Left lobe of liver (tissue), 2 donors: ENCODE measurements at regions not wholly inside any gene's neighbourhood (a gene's known extent, or its start where the extent isn't known, plus 50 kb on each side); places are given as distances from the start of the nearest gene placed in this dataset.

Source experiments
- ATAC-seq: fragments of 200-7000 bp; cut with Tn5 transposase; one replicate; pipeline ENCODE4 v1.9.1; 2020; ENCODE audit warnings: mild to moderate bottlenecking, moderate library complexity
- DNase-seq: peaks from one replicate; pipeline ENCODE4 v3.0.0-alpha.2; 2020; ENCODE audit warnings: low spot score
- donor health status: DM: no; HTN: no; CAD: no; lungs with moderate emphysema.
- donor health status: DM: no; HTN: yes; CAD: no.

GRCh38 chr4:32258986-32259385 is 1538.8 kb downstream of the PCDH7 start:
- no peak for ATAC-seq
- DNase-seq: no peak

- ATAC-seq (no peak), DNase-seq (no peak)
Measured at GRCh38 chr4:32261196-32261595, 1541.0 kb downstream of the PCDH7 start.

DNA sequence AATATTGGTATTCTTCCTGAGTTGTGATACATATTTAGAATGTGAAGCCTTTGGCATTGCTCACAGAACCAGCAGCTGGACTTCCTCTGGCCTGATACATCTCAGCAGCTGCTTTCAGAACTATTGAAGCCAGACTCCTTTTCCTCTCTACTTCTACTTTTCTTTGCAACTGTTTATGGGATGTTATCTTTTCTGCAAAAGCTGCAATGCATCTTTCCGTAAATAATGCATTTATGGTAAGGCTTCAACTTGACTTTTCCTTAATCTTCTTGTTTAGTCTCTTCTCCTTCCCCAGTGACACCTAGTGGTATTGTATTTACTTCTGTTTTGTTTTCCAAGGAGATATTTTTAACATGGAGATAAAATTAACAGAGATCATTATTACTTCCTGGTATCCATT is 1548.7 kb downstream of the PCDH7 start:
- DNase-seq (no peak), ATAC-seq (no peak)

DNA sequence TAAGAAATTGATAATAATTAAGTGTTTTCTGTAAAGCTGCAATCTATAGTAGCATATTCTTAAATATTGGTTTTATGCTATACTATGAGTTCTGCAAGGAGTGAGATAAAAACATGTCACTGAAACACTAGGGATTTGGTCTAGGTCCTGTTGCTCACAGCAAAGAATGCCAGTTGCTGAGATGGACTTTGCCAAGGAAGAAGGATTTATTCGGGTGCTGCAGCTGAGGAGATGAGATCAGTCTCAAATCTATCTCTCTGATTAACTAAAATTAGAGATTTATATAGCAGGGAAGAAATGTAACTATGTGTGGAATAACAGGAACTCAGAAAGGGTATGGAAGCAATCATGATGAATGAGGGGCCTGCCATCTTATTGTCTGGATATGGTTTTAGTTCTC is 1569.9 kb downstream of the PCDH7 start:
- ATAC-seq: no peak
- DNase-seq: no peak

- ATAC-seq (no peak), DNase-seq (no peak)
Measured at GRCh38 chr4:32318926-32319325, 1598.8 kb downstream of the PCDH7 start.

- no peak for DNase-seq
- no peak for ATAC-seq
Measured at GRCh38 chr4:32321421-32321820, 1601.3 kb downstream of the PCDH7 start.

GRCh38 chr4:32334759-32335158 is 1614.6 kb downstream of the PCDH7 start:
- ATAC-seq (no peak), DNase-seq (no peak)

DNA sequence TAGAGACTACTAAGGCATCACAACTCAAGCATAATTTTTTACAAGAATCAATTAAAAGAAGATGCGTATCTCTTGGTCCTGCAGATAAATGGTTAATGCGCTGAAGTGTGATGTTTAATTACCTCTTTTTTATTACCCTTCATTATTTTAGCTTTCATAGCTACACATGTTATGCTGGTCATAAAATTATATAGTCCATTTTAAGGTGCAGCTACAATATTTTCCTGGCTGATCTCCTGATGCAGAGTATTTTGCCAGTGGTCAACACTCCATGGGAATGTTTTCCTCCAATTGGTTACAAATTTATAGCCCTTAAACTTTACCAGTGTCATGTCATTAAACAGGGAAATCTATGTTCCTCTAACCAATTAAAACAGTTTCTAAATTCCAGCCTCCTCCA is 1617.2 kb downstream of the PCDH7 start:
- ATAC-seq: no peak
- no peak for DNase-seq

DNA sequence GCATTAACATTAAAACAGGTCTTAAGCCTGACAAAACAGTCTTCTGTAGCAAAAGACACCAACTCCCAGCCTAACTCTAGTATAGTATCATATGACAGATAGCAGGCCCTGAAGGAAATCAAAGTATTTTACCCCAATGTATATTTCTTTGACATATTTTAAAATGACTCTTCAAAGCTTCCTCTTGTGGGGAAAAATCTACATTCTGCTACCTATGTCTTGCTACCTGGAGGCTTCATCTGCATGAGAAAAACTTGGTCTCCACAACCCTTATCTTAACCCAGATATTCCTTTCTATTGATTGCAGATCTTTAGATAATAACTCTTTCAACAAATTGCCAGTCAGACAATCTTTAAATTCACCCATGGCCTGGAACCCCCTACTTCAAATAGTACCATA is 1620.4 kb downstream of the PCDH7 start:
- DNase-seq: no peak
- ATAC-seq: no peak

DNA sequence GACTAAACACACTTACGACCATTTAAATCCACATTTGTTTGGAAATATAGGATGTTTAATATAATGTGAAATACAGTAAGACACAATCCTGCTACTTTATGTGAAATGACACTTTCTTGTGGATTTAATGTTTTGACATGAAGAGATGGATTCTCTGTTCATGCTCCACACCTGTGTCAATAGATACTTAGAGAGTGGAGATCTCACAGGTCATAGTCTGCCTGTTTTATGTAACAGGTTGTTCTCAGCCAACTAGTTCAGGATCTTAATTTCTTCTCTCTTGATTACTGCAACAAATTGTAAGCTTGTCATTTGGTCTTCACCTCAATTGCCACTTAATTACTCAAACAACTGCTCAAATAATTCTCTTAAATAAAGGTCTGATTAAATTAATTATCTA is 1621.2 kb downstream of the PCDH7 start:
- DNase-seq (no peak), ATAC-seq (no peak)

DNA sequence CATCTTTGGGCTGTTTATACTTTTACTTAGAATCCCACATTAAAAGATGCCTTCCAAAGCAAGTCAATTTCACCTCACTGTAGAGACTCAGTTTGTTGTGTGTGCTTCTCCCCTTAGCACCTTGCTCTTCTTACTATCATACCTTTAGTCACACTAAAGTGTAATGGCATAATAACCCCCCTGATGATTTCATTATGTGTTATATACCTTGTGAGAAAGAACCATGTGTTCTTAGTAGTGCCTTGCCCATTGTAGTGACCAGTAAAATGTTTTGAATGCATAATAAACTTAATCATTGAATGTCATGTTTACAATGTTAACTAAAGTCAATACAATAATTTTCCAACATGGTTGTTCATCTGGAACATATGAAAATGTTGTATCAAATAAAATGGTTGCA is 1621.9 kb downstream of the PCDH7 start:
- DNase-seq (no peak), ATAC-seq (no peak)

- no peak for DNase-seq
- ATAC-seq: no peak
Measured at GRCh38 chr4:32349026-32349425, 1628.9 kb downstream of the PCDH7 start.

- no peak for ATAC-seq
- DNase-seq: no peak
Measured at GRCh38 chr4:32374206-32374605, 1654.0 kb downstream of the PCDH7 start.

DNA sequence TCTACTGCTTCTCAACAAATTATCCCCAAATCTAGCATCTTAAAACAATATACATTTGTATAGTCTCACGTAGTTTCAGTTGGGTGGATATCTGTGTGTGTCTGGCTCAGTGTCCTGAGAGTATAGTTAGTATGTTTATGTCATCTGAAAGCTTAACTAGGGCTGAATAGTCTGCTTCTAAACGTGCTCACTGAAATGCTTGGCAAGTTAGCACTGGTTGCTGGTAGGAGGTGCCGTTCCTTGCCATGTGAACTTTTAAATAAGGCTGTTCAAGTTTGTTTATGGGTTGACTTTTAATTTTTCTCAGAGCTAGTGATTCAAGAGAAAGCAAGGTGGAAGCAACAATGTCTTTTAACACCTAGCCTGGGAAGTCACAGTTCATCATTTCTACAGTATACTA is 1673.6 kb downstream of the PCDH7 start:
- DNase-seq: no peak
- no peak for ATAC-seq

- ATAC-seq: no peak
- DNase-seq: no peak
Measured at GRCh38 chr4:32394255-32394654, 1674.1 kb downstream of the PCDH7 start.

GRCh38 chr4:32396507-32397070 is 1676.4 kb downstream of the PCDH7 start:
- DNase-seq (no peak), ATAC-seq (no peak)

DNA sequence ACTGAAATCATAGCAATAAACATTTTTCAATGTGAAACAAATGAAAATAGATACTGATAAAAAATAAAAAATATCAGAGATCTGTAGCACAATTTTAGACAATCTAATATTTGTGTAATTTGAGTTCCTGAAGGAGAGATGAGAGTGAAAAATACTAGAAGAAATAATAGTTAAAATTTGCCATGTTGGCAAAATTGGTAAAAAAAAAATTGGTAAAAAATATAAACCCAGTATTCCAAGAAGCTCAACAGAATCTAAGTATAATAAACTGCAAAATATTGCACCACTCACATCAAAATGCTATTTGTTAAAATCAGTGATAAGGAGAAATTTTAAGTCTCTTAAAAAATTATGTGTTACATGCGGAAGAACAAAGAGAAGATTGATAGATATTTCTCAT is 1680.7 kb downstream of the PCDH7 start:
- DNase-seq (no peak), ATAC-seq (no peak)

DNA sequence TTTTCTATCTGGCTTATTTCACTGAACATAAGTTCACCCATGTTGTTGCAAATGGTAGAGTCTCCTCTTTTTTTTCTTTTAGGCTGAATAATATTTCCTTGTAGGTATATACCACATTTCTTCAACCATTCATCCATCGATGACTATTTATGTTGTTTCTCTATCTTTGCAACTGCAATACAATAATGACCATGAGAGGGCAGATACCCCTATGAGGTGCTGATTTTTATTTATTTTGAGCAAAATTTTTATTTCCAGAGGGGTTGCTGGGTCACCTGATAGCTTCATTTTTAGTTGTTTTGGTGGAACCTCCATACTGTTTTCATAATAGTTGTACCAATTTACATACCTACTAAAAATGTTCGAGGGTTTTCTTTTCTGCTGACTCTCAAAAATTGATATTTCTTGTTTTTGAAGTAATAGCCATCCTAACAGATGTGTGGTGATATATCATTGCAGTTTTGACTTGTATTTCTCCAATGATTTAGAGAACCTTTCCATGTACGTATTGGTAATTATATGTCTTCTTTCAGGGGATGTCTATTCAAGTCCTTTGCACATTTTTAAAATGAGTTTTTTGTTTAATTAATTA is 1697.0 kb downstream of the PCDH7 start:
- DNase-seq (no peak), ATAC-seq (no peak)

DNA sequence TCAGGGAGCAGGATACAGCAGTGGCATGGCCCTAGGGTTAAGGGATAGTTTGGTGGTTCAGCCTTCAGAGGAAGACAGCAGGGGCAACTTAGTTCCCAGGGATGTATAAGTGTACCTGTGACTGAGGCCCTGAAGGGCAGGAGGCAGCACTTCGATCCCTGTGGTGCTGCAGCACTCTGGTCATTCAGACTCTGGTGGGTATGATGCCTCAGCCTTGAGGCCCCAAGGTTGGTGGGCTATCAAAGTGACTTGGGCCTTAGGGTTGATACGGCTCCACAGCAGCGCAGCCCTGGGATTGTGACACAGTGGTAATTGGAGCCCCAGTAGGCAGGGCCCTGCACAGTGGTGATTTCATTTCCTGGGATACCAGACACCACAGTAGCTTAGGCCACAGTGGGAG is 1703.1 kb downstream of the PCDH7 start:
- DNase-seq (no peak), ATAC-seq (no peak)

DNA sequence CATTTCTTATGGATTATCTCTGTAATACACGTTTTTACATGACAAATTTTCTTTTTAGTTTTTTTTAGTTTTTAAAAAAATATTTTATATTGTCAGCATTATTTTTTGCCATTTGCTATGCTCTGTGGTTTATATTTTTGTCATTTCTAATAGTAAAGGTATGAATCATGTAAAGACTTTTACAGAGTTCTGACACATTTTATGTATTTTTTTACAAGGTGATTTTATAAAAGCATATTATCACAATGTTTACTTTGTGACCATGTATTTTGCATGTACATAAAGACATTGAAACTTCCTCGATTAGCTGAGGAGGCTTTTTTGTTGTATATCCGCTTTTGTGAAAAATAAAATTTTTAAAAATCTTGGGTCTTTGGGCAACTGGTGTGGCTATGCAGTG is 1705.1 kb downstream of the PCDH7 start:
- ATAC-seq (no peak), DNase-seq (no peak)

GRCh38 chr4:32427566-32427965 is 1707.4 kb downstream of the PCDH7 start:
- ATAC-seq: no peak
- DNase-seq: no peak

DNA sequence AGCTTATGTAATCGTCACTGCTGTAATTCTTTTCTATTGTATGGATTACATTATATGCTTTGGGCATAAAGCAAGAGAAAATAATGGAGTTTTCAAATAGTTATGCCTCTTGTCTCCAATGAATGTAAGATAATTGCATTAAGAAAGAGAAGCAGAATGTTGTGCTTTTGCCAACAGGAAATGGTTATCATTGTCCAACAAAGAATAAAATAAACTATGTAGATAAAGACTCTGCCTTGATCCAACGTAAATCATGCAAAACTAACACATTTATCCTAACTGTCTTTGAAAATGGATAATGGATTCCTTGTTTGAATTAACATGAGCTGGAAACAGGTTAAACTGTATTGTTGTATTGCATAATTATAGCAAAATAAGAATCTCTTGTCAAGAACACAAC is 1709.0 kb downstream of the PCDH7 start:
- DNase-seq (no peak), ATAC-seq (no peak)

DNA sequence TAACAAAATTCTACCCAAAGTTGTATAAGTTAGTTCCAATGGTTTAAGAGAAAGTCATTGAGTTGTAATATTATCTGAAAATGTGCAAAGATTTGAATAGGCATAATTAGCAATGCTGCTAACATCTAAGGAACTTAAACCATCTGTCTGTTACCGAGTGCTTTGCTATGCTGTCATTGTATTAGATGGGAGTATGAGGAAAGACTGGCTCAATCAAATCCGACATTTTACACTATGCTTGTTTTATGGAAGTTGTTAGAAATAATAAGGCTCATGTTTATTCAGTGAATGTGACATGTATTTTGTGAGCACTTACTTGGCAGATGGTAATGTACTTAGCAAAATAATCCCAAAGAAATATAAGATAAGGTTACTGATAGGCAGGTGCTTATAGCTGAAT is 1715.1 kb downstream of the PCDH7 start:
- no peak for ATAC-seq

More for the DNA sequence above, 1715.1 kb downstream of the PCDH7 start:
- no peak for DNase-seq
